Osteoblast (primary cell): ENCODE measurements at regions not wholly inside any gene's neighbourhood (a gene's known extent, or its start where the extent isn't known, plus 50 kb on each side); places are given as distances from the start of the nearest gene placed in this dataset.

Source experiments
- DNase-seq: peaks from one replicate; pipeline ENCODE4 v3.0.0; 2011; ENCODE audit warnings: low spot score, mixed read lengths; ENCODE audit not compliant: insufficient read length; ENCODE audit errors: missing footprints
- H2AFZ ChIP-seq: 2 replicates; pipeline ENCODE4 v1.6.0; 2011; ENCODE audit warnings: mild to moderate bottlenecking, low read length
- H3K27ac ChIP-seq: 2 replicates; pipeline ENCODE4 v1.5.1; 2011; ENCODE audit warnings: mild to moderate bottlenecking, low read depth, low read length, moderate library complexity
- H3K27me3 ChIP-seq: 2 replicates; pipeline ENCODE4 v1.6.0; 2012; ENCODE audit warnings: mild to moderate bottlenecking, control low read depth, inconsistent platforms, low read length, moderate library complexity; ENCODE audit not compliant: insufficient read depth
- H3K36me3 ChIP-seq: 2 replicates; pipeline ENCODE4 v1.5.1; 2011; ENCODE audit warnings: mild to moderate bottlenecking, low read length, control low read depth, moderate library complexity; ENCODE audit not compliant: insufficient read depth
- H3K4me1 ChIP-seq: 2 replicates; pipeline ENCODE4 v1.5.1; 2011; ENCODE audit warnings: mild to moderate bottlenecking, low read length, control low read depth, moderate library complexity; ENCODE audit not compliant: insufficient read depth
- H3K4me2 ChIP-seq: 2 replicates; pipeline ENCODE4 v1.6.0; 2011; ENCODE audit warnings: mild to moderate bottlenecking, low read length; ENCODE audit not compliant: insufficient read depth
- H3K4me3 ChIP-seq: fragments of 200-600 bp; sonication (generic); 3 replicates; pipeline ENCODE4 v1.5.1; 2012; ENCODE audit warnings: mild to moderate bottlenecking, low read length, inconsistent platforms; ENCODE audit not compliant: insufficient read depth
- H3K79me2 ChIP-seq: 2 replicates; pipeline ENCODE4 v1.6.0; 2012; ENCODE audit warnings: mild to moderate bottlenecking, low read length, control low read depth, inconsistent platforms; ENCODE audit not compliant: insufficient read depth
- H3K9me3 ChIP-seq: 2 replicates; pipeline ENCODE4 v1.5.1; 2011; ENCODE audit warnings: low read depth, low read length, control low read depth
- H4K20me1 ChIP-seq: 2 replicates; pipeline ENCODE4 v1.6.0; 2012; ENCODE audit warnings: mild to moderate bottlenecking, low read length, control low read depth; ENCODE audit not compliant: insufficient read depth
- TF ChIP-seq, protein P1 (sequence below): IDR thresholded peaks from 2 replicates; pipeline ENCODE4 v1.5.1; 2011; ENCODE audit warnings: mild to moderate bottlenecking, low read depth, low read length, moderate library complexity; ENCODE audit errors: extremely low read depth

GRCh38 chr3:176574786-176575185, 622.5 kb downstream of the TBL1XR1 start:
- no peaks in the 10 kb centered on the region for H3K4me1 ChIP-seq
- H3K27ac ChIP-seq, result no peak overlapping the region

DNA sequence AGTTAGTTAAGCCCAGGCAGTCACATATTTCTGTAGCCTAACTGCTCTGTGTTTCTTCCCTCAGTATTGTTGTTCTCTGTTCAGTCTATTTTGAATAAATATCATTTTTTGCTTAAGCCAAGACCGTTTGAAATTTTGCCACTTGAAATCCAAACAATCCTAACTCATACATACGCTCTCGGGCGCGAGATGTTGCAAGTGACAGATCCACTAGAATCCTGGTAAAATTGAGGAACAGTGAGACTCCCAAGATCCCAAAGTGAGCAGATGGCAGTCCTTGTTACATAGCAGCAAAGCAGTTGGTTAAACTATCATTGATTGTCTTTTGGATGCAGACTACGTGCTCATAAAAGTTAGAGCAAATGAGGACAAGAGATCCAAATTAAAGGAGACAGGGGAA, 625.4 kb downstream of the TBL1XR1 start:
- H3K4me1 ChIP-seq, result no peaks in the 10 kb centered on the region
- TF ChIP-seq, protein P1, sequence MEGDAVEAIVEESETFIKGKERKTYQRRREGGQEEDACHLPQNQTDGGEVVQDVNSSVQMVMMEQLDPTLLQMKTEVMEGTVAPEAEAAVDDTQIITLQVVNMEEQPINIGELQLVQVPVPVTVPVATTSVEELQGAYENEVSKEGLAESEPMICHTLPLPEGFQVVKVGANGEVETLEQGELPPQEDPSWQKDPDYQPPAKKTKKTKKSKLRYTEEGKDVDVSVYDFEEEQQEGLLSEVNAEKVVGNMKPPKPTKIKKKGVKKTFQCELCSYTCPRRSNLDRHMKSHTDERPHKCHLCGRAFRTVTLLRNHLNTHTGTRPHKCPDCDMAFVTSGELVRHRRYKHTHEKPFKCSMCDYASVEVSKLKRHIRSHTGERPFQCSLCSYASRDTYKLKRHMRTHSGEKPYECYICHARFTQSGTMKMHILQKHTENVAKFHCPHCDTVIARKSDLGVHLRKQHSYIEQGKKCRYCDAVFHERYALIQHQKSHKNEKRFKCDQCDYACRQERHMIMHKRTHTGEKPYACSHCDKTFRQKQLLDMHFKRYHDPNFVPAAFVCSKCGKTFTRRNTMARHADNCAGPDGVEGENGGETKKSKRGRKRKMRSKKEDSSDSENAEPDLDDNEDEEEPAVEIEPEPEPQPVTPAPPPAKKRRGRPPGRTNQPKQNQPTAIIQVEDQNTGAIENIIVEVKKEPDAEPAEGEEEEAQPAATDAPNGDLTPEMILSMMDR, result no peak
- no peaks in the 10 kb centered on the region for H4K20me1 ChIP-seq
- no peak overlapping the region for H3K27ac ChIP-seq
- H3K9me3 ChIP-seq, result no peaks in the 10 kb centered on the region
- no peaks in the 10 kb centered on the region for H3K79me2 ChIP-seq
- no peak overlapping the region for H2AFZ ChIP-seq
- no peak for DNase-seq
- H3K27me3 ChIP-seq, result no peaks in the 10 kb centered on the region
- no peak overlapping the region for H3K4me3 ChIP-seq
- no peak overlapping the region for H3K4me2 ChIP-seq
- H3K36me3 ChIP-seq, result no peaks in the 10 kb centered on the region

More at GRCh38 chr3:176574786-176575185, 622.5 kb downstream of the TBL1XR1 start:
- TF ChIP-seq, protein P1, result no peak
- no peak overlapping the region for H3K4me2 ChIP-seq
- H3K9me3 ChIP-seq, result no peaks in the 10 kb centered on the region
- no peak for DNase-seq
- H3K36me3 ChIP-seq, result no peaks in the 10 kb centered on the region
- H3K79me2 ChIP-seq, result no peaks in the 10 kb centered on the region
- no peak overlapping the region for H3K4me3 ChIP-seq
- no peaks in the 10 kb centered on the region for H4K20me1 ChIP-seq
- H2AFZ ChIP-seq, result no peak overlapping the region
- H3K27me3 ChIP-seq, result no peaks in the 10 kb centered on the region

DNA sequence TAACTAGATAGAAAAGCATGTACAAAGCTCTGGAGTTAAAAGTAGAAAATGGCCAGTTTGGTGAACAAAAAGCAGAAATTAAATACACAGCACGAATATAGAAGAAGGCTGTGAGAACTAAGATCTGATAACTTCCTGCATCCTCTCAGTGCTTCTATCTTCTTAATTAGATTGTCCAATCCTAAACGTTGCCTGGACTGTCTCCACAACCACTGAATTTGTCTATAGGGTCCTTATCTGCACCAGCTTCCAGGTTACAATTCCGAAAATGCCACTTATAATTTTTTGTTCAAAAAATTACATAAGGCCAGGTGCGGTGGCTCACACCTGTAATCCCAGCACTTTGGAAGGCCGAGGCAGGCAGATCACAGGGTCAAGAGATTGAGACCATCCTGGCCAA, 626.3 kb downstream of the TBL1XR1 start:
- Histone ChIP-seq H3K27me3 (no peaks in the 10 kb centered on the region), H3K4me2 (no peak overlapping the region), H3K9me3 (no peaks in the 10 kb centered on the region), H3K79me2 (no peaks in the 10 kb centered on the region), H3K4me3 (no peak overlapping the region), H3K4me1 (no peaks in the 10 kb centered on the region), H3K27ac (no peak overlapping the region), H2AFZ (no peak overlapping the region), H3K36me3 (no peaks in the 10 kb centered on the region), H4K20me1 (no peaks in the 10 kb centered on the region)
- DNase-seq, result no peak
- TF ChIP-seq, protein P1, result no peak

- no peaks in the 10 kb centered on the region for H3K79me2 ChIP-seq
- no peak overlapping the region for H3K27ac ChIP-seq
- no peak overlapping the region for H3K4me2 ChIP-seq
- DNase-seq, result no peak
- no peaks in the 10 kb centered on the region for H3K27me3 ChIP-seq
- no peaks in the 10 kb centered on the region for H3K9me3 ChIP-seq
- H3K4me1 ChIP-seq, result no peaks in the 10 kb centered on the region
- H4K20me1 ChIP-seq, result no peaks in the 10 kb centered on the region
- no peak overlapping the region for H3K4me3 ChIP-seq
- no peak overlapping the region for H2AFZ ChIP-seq
- TF ChIP-seq, protein P1, result no peak
- H3K36me3 ChIP-seq, result no peaks in the 10 kb centered on the region
These were observed 629.1 kb downstream of the TBL1XR1 start for GRCh38 chr3:176568189-176568588.
